PC-9 (cell line): ENCODE measurements at regions not wholly inside any gene's neighbourhood (a gene's known extent, or its start where the extent isn't known, plus 50 kb on each side); places are given as distances from the start of the nearest gene placed in this dataset.
"Not testable (repeated sequence)": the region's sequence is repeated elsewhere in the genome, so short reads cannot be mapped to it uniquely, and the experiment has no call there.

Experiments
- BruUV-seq: library from RNA; stranded (reverse); fragments of 400-500 nt; replicated peaks from 2 replicates; lab custom pipeline; 2021; lab: Mats Ljungman, UMichigan
- CTCF ChIA-PET: fragments of 300-600 bp; sonication (Branson Sonifier 250); formaldehyde crosslinking; loops from one replicate; lab custom pipeline; 2022; ENCODE audit warnings: antibody characterized with exemption; lab: Charles Lee
- POLR2A ChIA-PET: fragments of 300-600 bp; sonication (Branson Sonifier 250); formaldehyde crosslinking; loops from one replicate; lab custom pipeline; 2022; ENCODE audit warnings: antibody characterized with exemption; ENCODE audit not compliant: unreplicated experiment; lab: Charles Lee
- DNase-seq, 2 experiments: peaks; one replicate each; pipeline versions ENCODE4 v3.0.0 to v3.0.0-alpha.2; 2015 to 2022; ENCODE audit warnings: mixed read lengths in 1 of 2
- H2AFZ ChIP-seq: fragments of 200-600 bp; sonication (generic); 2 replicates; pipeline ENCODE4 v1.8.1; 2017; ENCODE audit warnings: antibody characterized with exemption
- H3F3A ChIP-seq: fragments of 200-600 bp; sonication (generic); 2 replicates; pipeline ENCODE4 v1.8.1; 2017; ENCODE audit warnings: antibody characterized with exemption, mild to moderate bottlenecking, low read depth; ENCODE audit not compliant: insufficient read depth
- H3K27ac ChIP-seq: fragments of 200-600 bp; sonication (generic); 2 replicates; pipeline ENCODE4 v1.6.1; 2016; ENCODE audit warnings: mixed run types
- H3K27me3 ChIP-seq: fragments of 200-600 bp; sonication (generic); 2 replicates; pipeline ENCODE4 v1.6.1; 2016; ENCODE audit warnings: low read depth, mixed run types; ENCODE audit not compliant: insufficient read depth
- H3K36me3 ChIP-seq: fragments of 200-600 bp; sonication (generic); 2 replicates; pipeline ENCODE4 v1.6.1; 2016; ENCODE audit warnings: low read depth, mixed run types
- H3K4me1 ChIP-seq: fragments of 200-600 bp; sonication (generic); replicated peaks from 2 replicates; pipeline ENCODE4 v1.6.1; 2016; ENCODE audit warnings: mixed run types; ENCODE audit not compliant: insufficient read depth
- H3K4me2 ChIP-seq: fragments of 200-600 bp; sonication (generic); 2 replicates; pipeline ENCODE4 v1.6.1; 2017; ENCODE audit warnings: mixed run types
- H3K4me3 ChIP-seq: fragments of 200-600 bp; sonication (generic); 2 replicates; pipeline ENCODE4 v1.6.1; 2016; ENCODE audit warnings: mixed run types
- H3K79me2 ChIP-seq: fragments of 200-600 bp; sonication (generic); 2 replicates; pipeline ENCODE4 v1.6.1; 2017; ENCODE audit warnings: low read depth, mixed run types
- H3K9me2 ChIP-seq: fragments of 200-600 bp; sonication (generic); 2 replicates; pipeline ENCODE4 v1.8.1; 2017; ENCODE audit warnings: mild to moderate bottlenecking; ENCODE audit not compliant: insufficient read depth
- H3K9me3 ChIP-seq: fragments of 200-600 bp; sonication (generic); 2 replicates; pipeline ENCODE4 v1.8.1; 2016; ENCODE audit warnings: low read depth; ENCODE audit not compliant: insufficient read depth
- H4K20me1 ChIP-seq: fragments of 200-600 bp; sonication (generic); 2 replicates; pipeline ENCODE4 v1.8.1; 2017; ENCODE audit not compliant: insufficient read depth
- EZH2 ChIP-seq: fragments of 200-600 bp; sonication (generic); IDR thresholded peaks from 2 replicates; pipeline ENCODE4 v1.8.0; 2017; ENCODE audit warnings: antibody characterized with exemption, low read depth
- intact Hi-C: fragments of 100-400 bp; cut with micrococcal nuclease; formaldehyde crosslinking; loops from one replicate; pipeline ENCODE4 v1.10.0; 2022; ENCODE audit not compliant: unreplicated experiment
- TF ChIP-seq, protein P1 (sequence below): fragments of 200-600 bp; sonication (generic); conservative IDR thresholded peaks from 2 replicates; pipeline ENCODE4 v1.6.1; 2017; ENCODE audit warnings: mixed run types, antibody characterized with exemption, mild to moderate bottlenecking, moderate library complexity

DNA sequence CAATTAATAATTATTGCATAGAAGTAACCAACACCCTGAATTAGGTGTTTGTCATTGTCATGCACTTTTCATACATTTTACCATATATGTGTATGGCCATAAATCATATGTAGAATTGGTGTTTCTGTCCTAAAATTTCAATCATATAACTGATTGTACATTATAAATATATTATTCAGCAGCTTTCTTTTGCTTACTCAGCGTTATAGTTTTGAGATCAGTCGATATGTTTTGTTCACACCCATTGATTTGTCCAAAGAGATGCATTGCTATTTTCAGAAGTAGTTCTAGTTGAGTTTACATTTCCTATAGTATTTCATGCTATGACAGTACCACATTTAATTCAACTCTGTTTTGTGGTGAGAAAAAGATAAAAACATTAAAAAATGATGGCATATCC, 50.5 kb upstream of the PARP4 start:
- Histone ChIP-seq H3K27ac (no peak overlapping the region), H3K79me2 (no peaks in the 10 kb centered on the region), H3F3A (no peaks in the 10 kb centered on the region), H3K4me3 (no peak overlapping the region), H3K27me3 (no peaks in the 10 kb centered on the region), H3K9me3 (no peaks in the 10 kb centered on the region), H4K20me1 (no peaks in the 10 kb centered on the region), H3K4me2 (no peak overlapping the region), H2AFZ (no peak overlapping the region), H3K36me3 (no peaks in the 10 kb centered on the region), H3K4me1 (peaks cover 18% of the 10 kb centered on the region), H3K9me2 (no peaks in the 10 kb centered on the region; the same call in 1 of the 2 replicates)
- no peak for DNase-seq
- ChIA-PET POLR2A (no interaction called here), CTCF (no interaction called here)
- TF ChIP-seq, protein P1, sequence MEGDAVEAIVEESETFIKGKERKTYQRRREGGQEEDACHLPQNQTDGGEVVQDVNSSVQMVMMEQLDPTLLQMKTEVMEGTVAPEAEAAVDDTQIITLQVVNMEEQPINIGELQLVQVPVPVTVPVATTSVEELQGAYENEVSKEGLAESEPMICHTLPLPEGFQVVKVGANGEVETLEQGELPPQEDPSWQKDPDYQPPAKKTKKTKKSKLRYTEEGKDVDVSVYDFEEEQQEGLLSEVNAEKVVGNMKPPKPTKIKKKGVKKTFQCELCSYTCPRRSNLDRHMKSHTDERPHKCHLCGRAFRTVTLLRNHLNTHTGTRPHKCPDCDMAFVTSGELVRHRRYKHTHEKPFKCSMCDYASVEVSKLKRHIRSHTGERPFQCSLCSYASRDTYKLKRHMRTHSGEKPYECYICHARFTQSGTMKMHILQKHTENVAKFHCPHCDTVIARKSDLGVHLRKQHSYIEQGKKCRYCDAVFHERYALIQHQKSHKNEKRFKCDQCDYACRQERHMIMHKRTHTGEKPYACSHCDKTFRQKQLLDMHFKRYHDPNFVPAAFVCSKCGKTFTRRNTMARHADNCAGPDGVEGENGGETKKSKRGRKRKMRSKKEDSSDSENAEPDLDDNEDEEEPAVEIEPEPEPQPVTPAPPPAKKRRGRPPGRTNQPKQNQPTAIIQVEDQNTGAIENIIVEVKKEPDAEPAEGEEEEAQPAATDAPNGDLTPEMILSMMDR: no peak
- TF ChIP-seq EZH2: no peak
- no TSS peak for BruUV-seq
- intact Hi-C loops: loop anchor here (10.0 kb wide), 1 partner anchor 258 kb away; the partner anchor contains the start of gene C1QTNF9

DNA sequence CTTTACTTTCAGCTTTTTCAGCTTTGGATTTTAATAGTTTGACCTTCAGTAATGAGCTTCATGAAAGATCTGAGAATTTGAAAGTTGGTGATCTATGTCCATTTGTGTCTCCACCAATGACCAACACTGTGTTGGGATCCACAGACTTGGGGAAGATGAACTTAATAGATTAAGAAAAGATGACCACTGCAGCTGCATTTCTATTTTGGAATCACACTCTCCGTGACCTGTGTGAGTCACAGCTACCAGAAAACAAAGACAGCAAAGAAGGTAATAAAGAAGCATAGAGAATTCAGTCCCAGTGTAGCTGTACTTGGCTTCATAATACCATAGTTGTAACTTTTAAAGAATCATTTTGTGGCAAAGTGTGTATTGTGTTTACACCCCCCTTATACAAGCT, 51.4 kb upstream of the PARP4 start:
- H3F3A ChIP-seq, H3K27ac ChIP-seq, H4K20me1 ChIP-seq, H3K9me2 ChIP-seq, H3K36me3 ChIP-seq, CTCF ChIA-PET, H3K27me3 ChIP-seq, H2AFZ ChIP-seq, H3K4me3 ChIP-seq, DNase-seq, POLR2A ChIA-PET, BruUV-seq, H3K9me3 ChIP-seq, H3K79me2 ChIP-seq: not testable (repeated sequence)
- intact Hi-C loops: loop anchor here (10.0 kb wide), 1 partner anchor 259 kb away; the partner anchor contains the start of gene C1QTNF9
- Histone ChIP-seq H3K4me2 (peak overlapping the region; percentile 29; the same call in 1 of the 2 replicates), H3K4me1 (peaks cover 19% of the 10 kb centered on the region)

DNA sequence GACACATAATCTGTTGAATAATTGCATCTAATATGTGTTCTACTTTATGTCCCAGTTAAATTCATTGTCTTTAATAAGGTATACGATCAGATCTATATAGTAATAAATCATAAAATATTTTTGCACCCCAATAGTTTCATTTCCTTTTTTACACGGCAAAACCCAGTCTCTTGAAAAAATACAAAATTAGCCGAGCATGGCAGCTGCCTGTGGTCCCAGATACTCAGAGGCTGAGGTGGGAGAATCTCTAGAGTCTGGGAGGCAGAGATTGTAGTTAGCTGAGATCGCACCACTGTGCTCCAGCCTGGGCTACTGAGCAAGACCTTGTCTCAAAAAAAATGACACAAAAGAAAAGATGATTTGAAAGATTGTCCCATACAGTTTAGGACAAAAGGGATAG, 52.3 kb upstream of the PARP4 start:
- intact Hi-C loops: loop anchor here (10.0 kb wide), 1 partner anchor 260 kb away; the partner anchor contains the start of gene C1QTNF9
- Histone ChIP-seq H3K4me1 (peaks cover 19% of the 10 kb centered on the region), H3K4me3 (no peak overlapping the region), H3K9me2 (no peaks in the 10 kb centered on the region; the same call in 1 of the 2 replicates), H3K4me2 (no peak overlapping the region), H3K9me3 (no peaks in the 10 kb centered on the region), H3K36me3 (no peaks in the 10 kb centered on the region), H3K27ac (no peak overlapping the region), H3F3A (no peaks in the 10 kb centered on the region), H3K79me2 (no peaks in the 10 kb centered on the region), H4K20me1 (no peaks in the 10 kb centered on the region), H2AFZ (no peak overlapping the region), H3K27me3 (no peaks in the 10 kb centered on the region)
- DNase-seq: no peak
- CTCF ChIA-PET: no interaction called here
- POLR2A ChIA-PET: no interaction called here
- TF ChIP-seq EZH2: no peak
- TF ChIP-seq, protein P1: no peak
- BruUV-seq: no TSS peak

- H3K79me2 ChIP-seq, H3K27me3 ChIP-seq, H3K9me2 ChIP-seq, H2AFZ ChIP-seq, BruUV-seq, H3K4me3 ChIP-seq, POLR2A ChIA-PET, H3K36me3 ChIP-seq, H3F3A ChIP-seq, H3K9me3 ChIP-seq, H4K20me1 ChIP-seq, H3K4me2 ChIP-seq: not testable (repeated sequence)
- Histone ChIP-seq H3K27ac (peak overlapping the region; percentile 32; the same call in 1 of the 2 replicates), H3K4me1 (peaks cover 19% of the 10 kb centered on the region)
- intact Hi-C loops: loop anchor here (10.0 kb wide), 1 partner anchor 263 kb away; the partner anchor contains the start of gene C1QTNF9
- CTCF ChIA-PET: interaction anchor here (0.6 to 1.0 kb wide), 3 partner anchors 10 to 427 kb away, joined by 3 read pairs; no protein-coding TSS in a partner anchor
- DNase-seq: peak in 1 of 2 experiments; percentile 42
Measured at GRCh38 chr13:24567593-24567992, 55.0 kb upstream of the PARP4 start.
